ENCODE measurements at regions not wholly inside any gene's neighbourhood (a gene's known extent, or its start where the extent isn't known, plus 50 kb on each side); places are given as distances from the start of the nearest gene placed in this dataset.

DNA sequence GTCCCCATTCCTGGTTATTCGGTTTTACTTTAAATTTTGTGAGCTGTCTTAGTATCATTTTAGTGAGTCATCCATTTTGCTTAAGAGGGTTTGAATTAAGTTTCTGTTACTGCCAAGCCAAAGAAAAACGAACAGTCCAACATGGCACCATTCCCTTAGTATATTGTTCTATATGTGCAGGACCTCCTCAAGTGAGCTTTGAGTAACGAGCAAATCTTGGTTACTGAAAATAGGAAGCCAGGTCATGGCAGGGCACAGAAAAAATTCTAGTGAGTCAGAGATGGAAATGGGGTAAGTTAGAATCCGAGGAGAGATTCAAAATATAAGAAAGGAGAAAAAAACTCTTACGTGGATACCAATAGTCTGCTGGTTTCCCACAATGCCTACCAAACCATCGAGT, 292.9 kb downstream of the BAMBI start:
- no peak overlapping the region for H3K4me3 ChIP-seq (replicated peaks in 1 of 4; ENCODE audit: control extremely low read depth in 1 of 4, insufficient read depth in 1 of 4, low read depth in 3 of 4, low read length in 4 of 4)
- H3K9me3 ChIP-seq (ENCODE audit: control insufficient read depth, insufficient read depth, low read depth, low read length), result no peaks in the 10 kb centered on the region
- no peaks in the 10 kb centered on the region for H3K27me3 ChIP-seq (ENCODE audit: control insufficient read depth, insufficient read depth, low read length)
- no peaks in the 10 kb centered on the region for H3K36me3 ChIP-seq (ENCODE audit: control insufficient read depth, insufficient read depth, low read length)
- no peak overlapping the region for H3K4me2 ChIP-seq (ENCODE audit: extremely low read depth, insufficient read depth, low read length)
- H3K4me1 ChIP-seq (ENCODE audit: control insufficient read depth, extremely low read depth, insufficient read depth, low read length), result no peaks in the 10 kb centered on the region
- no peaks in the 10 kb centered on the region for H4K20me1 ChIP-seq (ENCODE audit: control insufficient read depth, extremely low read depth, insufficient read depth, low read length)
- H3K27ac ChIP-seq (ENCODE audit: insufficient read depth, low read length), result no peak overlapping the region
- no peaks in the 10 kb centered on the region for H3K79me2 ChIP-seq (ENCODE audit: control insufficient read depth, insufficient read depth, low read length)
- H3K9ac ChIP-seq (ENCODE audit: insufficient read depth, low read length), result no peak overlapping the region
- peak; percentile 46 to 80 for DNase-seq (ENCODE audit: low read depth in 2 of 2)
- no peak overlapping the region for H2AFZ ChIP-seq (ENCODE audit: low read length)
- TF ChIP-seq EZH2 (IDR thresholded peaks at IDR 0.05; ENCODE audit: low read length, missing control alignments), result no peak
- TF ChIP-seq, protein P1, sequence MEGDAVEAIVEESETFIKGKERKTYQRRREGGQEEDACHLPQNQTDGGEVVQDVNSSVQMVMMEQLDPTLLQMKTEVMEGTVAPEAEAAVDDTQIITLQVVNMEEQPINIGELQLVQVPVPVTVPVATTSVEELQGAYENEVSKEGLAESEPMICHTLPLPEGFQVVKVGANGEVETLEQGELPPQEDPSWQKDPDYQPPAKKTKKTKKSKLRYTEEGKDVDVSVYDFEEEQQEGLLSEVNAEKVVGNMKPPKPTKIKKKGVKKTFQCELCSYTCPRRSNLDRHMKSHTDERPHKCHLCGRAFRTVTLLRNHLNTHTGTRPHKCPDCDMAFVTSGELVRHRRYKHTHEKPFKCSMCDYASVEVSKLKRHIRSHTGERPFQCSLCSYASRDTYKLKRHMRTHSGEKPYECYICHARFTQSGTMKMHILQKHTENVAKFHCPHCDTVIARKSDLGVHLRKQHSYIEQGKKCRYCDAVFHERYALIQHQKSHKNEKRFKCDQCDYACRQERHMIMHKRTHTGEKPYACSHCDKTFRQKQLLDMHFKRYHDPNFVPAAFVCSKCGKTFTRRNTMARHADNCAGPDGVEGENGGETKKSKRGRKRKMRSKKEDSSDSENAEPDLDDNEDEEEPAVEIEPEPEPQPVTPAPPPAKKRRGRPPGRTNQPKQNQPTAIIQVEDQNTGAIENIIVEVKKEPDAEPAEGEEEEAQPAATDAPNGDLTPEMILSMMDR (conservative IDR thresholded peaks at IDR 0.05 in 1 of 2, IDR thresholded peaks at IDR 0.05 in 1 of 2; ENCODE audit: low read depth in 1 of 2, low read length in 2 of 2), result no peak

DNA sequence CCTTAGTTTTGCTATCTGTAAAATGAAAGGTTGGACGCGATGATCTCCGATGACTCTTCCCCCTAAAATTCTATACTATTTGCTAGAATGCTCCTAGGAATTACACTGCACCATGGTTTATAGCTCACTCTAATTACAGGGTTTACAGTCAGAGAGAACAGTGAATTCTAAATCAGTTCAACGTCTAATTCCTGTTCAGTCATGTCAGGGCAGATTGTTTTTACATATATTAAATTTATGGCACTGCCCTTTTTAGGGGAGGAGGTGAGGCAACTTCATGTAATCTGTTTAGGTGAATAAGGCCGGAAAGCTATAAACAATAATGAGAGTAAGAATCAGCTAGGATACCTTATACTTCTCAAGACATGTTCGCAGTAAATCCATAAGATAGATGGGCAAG, 293.9 kb downstream of the BAMBI start:
- Histone ChIP-seq H3K9me3 (ENCODE audit: control insufficient read depth, insufficient read depth, low read depth, low read length) (no peaks in the 10 kb centered on the region), H3K36me3 (ENCODE audit: control insufficient read depth, insufficient read depth, low read length) (no peaks in the 10 kb centered on the region), H3K79me2 (ENCODE audit: control insufficient read depth, insufficient read depth, low read length) (no peaks in the 10 kb centered on the region), H3K9ac (ENCODE audit: insufficient read depth, low read length) (no peak overlapping the region), H3K4me2 (ENCODE audit: extremely low read depth, insufficient read depth, low read length) (no peak overlapping the region), H4K20me1 (ENCODE audit: control insufficient read depth, extremely low read depth, insufficient read depth, low read length) (no peaks in the 10 kb centered on the region), H3K27me3 (ENCODE audit: control insufficient read depth, insufficient read depth, low read length) (no peaks in the 10 kb centered on the region), H2AFZ (ENCODE audit: low read length) (no peak overlapping the region), H3K4me3 (replicated peaks in 1 of 4; ENCODE audit: control extremely low read depth in 1 of 4, insufficient read depth in 1 of 4, low read depth in 3 of 4, low read length in 4 of 4) (no peak overlapping the region), H3K4me1 (ENCODE audit: control insufficient read depth, extremely low read depth, insufficient read depth, low read length) (no peaks in the 10 kb centered on the region), H3K27ac (ENCODE audit: insufficient read depth, low read length) (no peak overlapping the region)
- TF ChIP-seq, protein P1 (conservative IDR thresholded peaks at IDR 0.05 in 1 of 2, IDR thresholded peaks at IDR 0.05 in 1 of 2; ENCODE audit: low read depth in 1 of 2, low read length in 2 of 2), result no peak
- no peak for TF ChIP-seq EZH2 (IDR thresholded peaks at IDR 0.05; ENCODE audit: low read length, missing control alignments)
- no peak for DNase-seq (ENCODE audit: low read depth in 2 of 2)

DNA sequence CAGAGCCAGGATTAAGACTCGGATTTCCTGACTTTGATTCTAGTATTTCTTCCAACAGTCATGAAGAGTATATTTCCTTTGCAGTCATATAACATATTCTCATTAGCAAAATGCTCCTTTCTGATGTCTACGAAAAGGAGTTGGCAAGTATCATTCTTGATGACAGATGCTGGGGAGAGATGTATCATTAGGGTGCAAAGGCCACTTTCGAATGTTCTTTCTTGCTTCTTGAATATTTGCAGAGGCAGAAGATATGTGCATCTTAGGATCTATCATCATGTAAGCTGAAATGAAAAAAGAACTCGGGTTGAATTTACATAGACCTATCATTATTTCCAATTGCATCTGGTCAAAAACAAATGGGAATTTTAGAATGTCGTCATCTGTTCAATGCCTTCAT, 294.4 kb downstream of the BAMBI start:
- H3K4me3 ChIP-seq (replicated peaks in 1 of 4; ENCODE audit: control extremely low read depth in 1 of 4, insufficient read depth in 1 of 4, low read depth in 3 of 4, low read length in 4 of 4), result no peak overlapping the region
- no peaks in the 10 kb centered on the region for H3K9me3 ChIP-seq (ENCODE audit: control insufficient read depth, insufficient read depth, low read depth, low read length)
- no peaks in the 10 kb centered on the region for H3K79me2 ChIP-seq (ENCODE audit: control insufficient read depth, insufficient read depth, low read length)
- no peak for TF ChIP-seq EZH2 (IDR thresholded peaks at IDR 0.05; ENCODE audit: low read length, missing control alignments)
- TF ChIP-seq, protein P1 (conservative IDR thresholded peaks at IDR 0.05 in 1 of 2, IDR thresholded peaks at IDR 0.05 in 1 of 2; ENCODE audit: low read depth in 1 of 2, low read length in 2 of 2), result no peak
- no peaks in the 10 kb centered on the region for H4K20me1 ChIP-seq (ENCODE audit: control insufficient read depth, extremely low read depth, insufficient read depth, low read length)
- DNase-seq (ENCODE audit: low read depth in 2 of 2), result no peak
- no peak overlapping the region for H2AFZ ChIP-seq (ENCODE audit: low read length)
- no peak overlapping the region for H3K9ac ChIP-seq (ENCODE audit: insufficient read depth, low read length)
- no peaks in the 10 kb centered on the region for H3K27me3 ChIP-seq (ENCODE audit: control insufficient read depth, insufficient read depth, low read length)
- no peaks in the 10 kb centered on the region for H3K4me1 ChIP-seq (ENCODE audit: control insufficient read depth, extremely low read depth, insufficient read depth, low read length)
- no peak overlapping the region for H3K4me2 ChIP-seq (ENCODE audit: extremely low read depth, insufficient read depth, low read length)
- no peak overlapping the region for H3K27ac ChIP-seq (ENCODE audit: insufficient read depth, low read length)
- no peaks in the 10 kb centered on the region for H3K36me3 ChIP-seq (ENCODE audit: control insufficient read depth, insufficient read depth, low read length)

Data from fibroblast of lung (primary cell).